ENCODE measurements at regions not wholly inside any gene's neighbourhood (a gene's known extent, or its start where the extent isn't known, plus 50 kb on each side); places are given as distances from the start of the nearest gene placed in this dataset.

- Mint-ChIP-seq H3K4me3 (no peak overlapping the region), H3K27ac (no peak overlapping the region), H3K27me3 (no peaks in the 10 kb centered on the region), H3K9me3 (no peaks in the 10 kb centered on the region), H3K36me3 (ENCODE audit: low read depth) (no peaks in the 10 kb centered on the region), H3K4me1 (ENCODE audit: low read depth) (no peaks in the 10 kb centered on the region)
- ChIA-PET CTCF (no interaction called here), POLR2A (no interaction called here)
- ATAC-seq (no peak), DNase-seq (no peak)
- intact Hi-C loops (cut with micrococcal nuclease): no loop called here
- no peak for TF ChIP-seq CTCF (IDR thresholded peaks at IDR 0.05)
These were observed 441.9 kb downstream of the PLK2 start for GRCh38 chr5:58018016-58018415.

GRCh38 chr5:58016877-58017276 is 443.0 kb downstream of the PLK2 start:
- ATAC-seq (no peak), DNase-seq (no peak)
- Mint-ChIP-seq H3K4me3 (no peak overlapping the region), H3K36me3 (ENCODE audit: low read depth) (no peaks in the 10 kb centered on the region), H3K9me3 (no peaks in the 10 kb centered on the region), H3K27ac (no peak overlapping the region), H3K27me3 (no peaks in the 10 kb centered on the region), H3K4me1 (ENCODE audit: low read depth) (no peaks in the 10 kb centered on the region)
- ChIA-PET CTCF (no interaction called here), POLR2A (no interaction called here)
- intact Hi-C loops (cut with micrococcal nuclease): no loop called here
- TF ChIP-seq CTCF (IDR thresholded peaks at IDR 0.05): no peak

- no peak for DNase-seq
- ChIA-PET POLR2A (no interaction called here), CTCF (no interaction called here)
- H3K4me1 Mint-ChIP-seq (ENCODE audit: low read depth): no peaks in the 10 kb centered on the region
- no peaks in the 10 kb centered on the region for H3K27me3 Mint-ChIP-seq
- intact Hi-C loops (cut with micrococcal nuclease): no loop called here
- no peak overlapping the region for H3K27ac Mint-ChIP-seq
- H3K36me3 Mint-ChIP-seq (ENCODE audit: low read depth): no peaks in the 10 kb centered on the region
- no peaks in the 10 kb centered on the region for H3K9me3 Mint-ChIP-seq
- no peak overlapping the region for H3K4me3 Mint-ChIP-seq
- no peak for TF ChIP-seq CTCF (IDR thresholded peaks at IDR 0.05)
- ATAC-seq: no peak
These were observed 443.5 kb downstream of the PLK2 start for GRCh38 chr5:58016358-58016757.

- TF ChIP-seq CTCF (IDR thresholded peaks at IDR 0.05): no peak
- ATAC-seq: no peak
- no peaks in the 10 kb centered on the region for H3K27me3 Mint-ChIP-seq
These were observed 444.7 kb downstream of the PLK2 start for GRCh38 chr5:58015175-58015574.

GRCh38 chr5:58013542-58014258 is 446.2 kb downstream of the PLK2 start:
- Mint-ChIP-seq H3K27me3 (no peaks in the 10 kb centered on the region), H3K36me3 (ENCODE audit: low read depth) (no peaks in the 10 kb centered on the region), H3K27ac (no peak overlapping the region), H3K9me3 (no peaks in the 10 kb centered on the region), H3K4me3 (no peak overlapping the region), H3K4me1 (ENCODE audit: low read depth) (no peaks in the 10 kb centered on the region)
- ChIA-PET POLR2A (no interaction called here), CTCF (no interaction called here)
- DNase-seq: no peak
- TF ChIP-seq CTCF (IDR thresholded peaks at IDR 0.05): no peak
- intact Hi-C loops (cut with micrococcal nuclease): no loop called here
- ATAC-seq: no peak

More at GRCh38 chr5:58015175-58015574, 444.7 kb downstream of the PLK2 start:
- H3K9me3 Mint-ChIP-seq: no peaks in the 10 kb centered on the region
- ChIA-PET CTCF (no interaction called here), POLR2A (no interaction called here)
- no peaks in the 10 kb centered on the region for H3K4me1 Mint-ChIP-seq (ENCODE audit: low read depth)
- no peaks in the 10 kb centered on the region for H3K36me3 Mint-ChIP-seq (ENCODE audit: low read depth)
- DNase-seq: no peak
- intact Hi-C loops (cut with micrococcal nuclease): no loop called here
- no peak overlapping the region for H3K4me3 Mint-ChIP-seq
- H3K27ac Mint-ChIP-seq: no peak overlapping the region
